ENCODE measurements at regions not wholly inside any gene's neighbourhood (a gene's known extent, or its start where the extent isn't known, plus 50 kb on each side); places are given as distances from the start of the nearest gene placed in this dataset.
"Not testable (repeated sequence)": the region's sequence is repeated elsewhere in the genome, so short reads cannot be mapped to it uniquely, and the experiment has no call there.

GRCh38 chr4:147246096-147246495 is 234.8 kb upstream of the EDNRA start:
- H3K27ac ChIP-seq: no peak overlapping the region
- POLR2A ChIA-PET (ENCODE audit: low non-redundant PET): interaction anchor here (0.6 kb wide), 1 partner anchor 184 kb away, joined by 3 read pairs; no protein-coding TSS in a partner anchor
- CTCF ChIA-PET: interaction anchor here (0.6 kb wide), 1 partner anchor 62 kb away, joined by 4 read pairs; no protein-coding TSS in a partner anchor
- no peak for DNase-seq (ENCODE audit: low spot score)
- TF ChIP-seq, protein P1, sequence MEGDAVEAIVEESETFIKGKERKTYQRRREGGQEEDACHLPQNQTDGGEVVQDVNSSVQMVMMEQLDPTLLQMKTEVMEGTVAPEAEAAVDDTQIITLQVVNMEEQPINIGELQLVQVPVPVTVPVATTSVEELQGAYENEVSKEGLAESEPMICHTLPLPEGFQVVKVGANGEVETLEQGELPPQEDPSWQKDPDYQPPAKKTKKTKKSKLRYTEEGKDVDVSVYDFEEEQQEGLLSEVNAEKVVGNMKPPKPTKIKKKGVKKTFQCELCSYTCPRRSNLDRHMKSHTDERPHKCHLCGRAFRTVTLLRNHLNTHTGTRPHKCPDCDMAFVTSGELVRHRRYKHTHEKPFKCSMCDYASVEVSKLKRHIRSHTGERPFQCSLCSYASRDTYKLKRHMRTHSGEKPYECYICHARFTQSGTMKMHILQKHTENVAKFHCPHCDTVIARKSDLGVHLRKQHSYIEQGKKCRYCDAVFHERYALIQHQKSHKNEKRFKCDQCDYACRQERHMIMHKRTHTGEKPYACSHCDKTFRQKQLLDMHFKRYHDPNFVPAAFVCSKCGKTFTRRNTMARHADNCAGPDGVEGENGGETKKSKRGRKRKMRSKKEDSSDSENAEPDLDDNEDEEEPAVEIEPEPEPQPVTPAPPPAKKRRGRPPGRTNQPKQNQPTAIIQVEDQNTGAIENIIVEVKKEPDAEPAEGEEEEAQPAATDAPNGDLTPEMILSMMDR (conservative IDR thresholded peaks at IDR 0.05; ENCODE audit: low read depth): no peak

- POLR2A ChIA-PET (ENCODE audit: low non-redundant PET): interaction anchor here (0.6 kb wide), 1 partner anchor 183 kb away, joined by 3 read pairs; no protein-coding TSS in a partner anchor
These were observed 234.4 kb upstream of the EDNRA start for GRCh38 chr4:147246528-147246927.

GRCh38 chr4:147247579-147247978 is 233.3 kb upstream of the EDNRA start:
- CTCF ChIA-PET: no interaction called here
- TF ChIP-seq, protein P1 (conservative IDR thresholded peaks at IDR 0.05; ENCODE audit: low read depth): no peak
- H3K27ac ChIP-seq: no peak overlapping the region
- no peak for DNase-seq (ENCODE audit: low spot score)
- POLR2A ChIA-PET (ENCODE audit: low non-redundant PET): no interaction called here

More at GRCh38 chr4:147246528-147246927, 234.4 kb upstream of the EDNRA start:
- DNase-seq (ENCODE audit: low spot score); CTCF ChIA-PET; H3K27ac ChIP-seq: not testable (repeated sequence)

DNA sequence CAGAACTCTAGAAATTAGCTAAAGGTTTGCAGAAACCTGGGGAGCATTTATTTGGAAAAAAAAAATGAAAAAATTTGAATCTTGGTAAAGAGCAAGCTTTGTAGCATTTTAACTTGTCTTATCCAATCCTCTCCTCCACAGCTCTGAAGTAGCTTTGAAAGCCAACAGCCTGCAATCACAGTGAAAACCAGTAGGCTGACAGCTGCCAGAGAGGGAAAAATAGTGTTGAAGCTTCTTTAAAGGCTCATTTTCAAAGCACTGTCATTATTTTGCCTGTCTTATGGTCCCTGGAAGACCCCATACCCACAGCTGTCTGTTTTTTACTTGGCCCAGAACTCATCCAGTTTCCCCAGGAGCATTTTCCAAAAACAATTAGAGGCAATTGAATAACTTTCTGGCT is 230.8 kb upstream of the EDNRA start:
- DNase-seq (ENCODE audit: low spot score): no peak
- ChIA-PET CTCF (no interaction called here), POLR2A (ENCODE audit: low non-redundant PET) (no interaction called here)
- H3K27ac ChIP-seq: no peak overlapping the region
- TF ChIP-seq, protein P1 (conservative IDR thresholded peaks at IDR 0.05; ENCODE audit: low read depth): no peak

DNA sequence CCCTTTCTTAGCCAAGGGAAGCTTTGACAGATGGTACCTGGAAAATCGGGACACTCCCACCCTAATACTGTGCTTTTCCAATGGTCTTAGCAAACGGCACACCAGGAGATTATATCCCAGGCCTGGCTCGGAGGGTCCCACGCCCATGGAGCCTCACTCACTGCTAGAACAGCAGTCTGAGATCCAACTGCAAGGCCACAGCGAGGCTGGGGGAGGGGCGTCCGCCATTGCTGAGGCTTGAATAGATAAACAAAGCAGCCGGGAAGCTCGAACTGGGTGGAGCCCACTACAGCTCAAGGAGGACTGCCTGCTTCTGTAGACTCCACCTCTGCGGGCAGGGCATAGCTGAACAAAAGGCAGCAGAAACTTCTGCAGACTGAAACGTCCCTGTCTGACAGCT is 225.6 kb upstream of the EDNRA start:
- DNase-seq (ENCODE audit: low spot score); POLR2A ChIA-PET (ENCODE audit: low non-redundant PET); H3K27ac ChIP-seq: not testable (repeated sequence)
- CTCF ChIA-PET: interaction anchor here (0.7 kb wide), 1 partner anchor 21 kb away, joined by 4 read pairs; no protein-coding TSS in a partner anchor

GRCh38 chr4:147259271-147259670 is 221.6 kb upstream of the EDNRA start:
- DNase-seq (ENCODE audit: low spot score); H3K27ac ChIP-seq; POLR2A ChIA-PET (ENCODE audit: low non-redundant PET); CTCF ChIA-PET: not testable (repeated sequence)

GRCh38 chr4:147284256-147284835 is 196.6 kb upstream of the EDNRA start:
- POLR2A ChIA-PET (ENCODE audit: low non-redundant PET): no interaction called here
- CTCF ChIA-PET: interaction anchor here (0.7 kb wide), 1 partner anchor 305 kb away, joined by 5 read pairs; no protein-coding TSS in a partner anchor
- no peak for DNase-seq (ENCODE audit: low spot score)
- H3K27ac ChIP-seq: no peak overlapping the region
- TF ChIP-seq, protein P1 (conservative IDR thresholded peaks at IDR 0.05; ENCODE audit: low read depth): no peak

GRCh38 chr4:147284935-147285334 is 196.0 kb upstream of the EDNRA start:
- ChIA-PET POLR2A (ENCODE audit: low non-redundant PET) (no interaction called here), CTCF (no interaction called here)
- no peak overlapping the region for H3K27ac ChIP-seq
- peak; percentile 31 for DNase-seq (ENCODE audit: low spot score)
- TF ChIP-seq, protein P1 (conservative IDR thresholded peaks at IDR 0.05; ENCODE audit: low read depth): no peak

Data from RWPE1 (cell line).